Activated naive CD8-positive, alpha-beta T cell treated with anti-CD3 and anti-CD28 coated beads, Interleukin-2, amount 50 U/mL, for 24 hours (primary cell): ENCODE measurements at regions not wholly inside any gene's neighbourhood (a gene's known extent, or its start where the extent isn't known, plus 50 kb on each side); places are given as distances from the start of the nearest gene placed in this dataset.

Experiments used
- ATAC-seq: fragments of 150-1000 bp; cut with Tn5 transposase; one replicate; pipeline ENCODE4 v1.10.0; 2021
- DNase-seq: peaks from one replicate; pipeline ENCODE4 v3.0.0; 2021
- H3K27ac Mint-ChIP-seq: one replicate; pipeline ENCODE4 v1.8.0; 2021; ENCODE audit warnings: mild to moderate bottlenecking, mixed read lengths
- H3K27me3 Mint-ChIP-seq: one replicate; pipeline ENCODE4 v1.8.0; 2021; ENCODE audit warnings: mixed read lengths
- H3K36me3 Mint-ChIP-seq: one replicate; pipeline ENCODE4 v1.8.0; 2021; ENCODE audit warnings: low read depth, mixed read lengths
- H3K4me1 Mint-ChIP-seq: one replicate; pipeline ENCODE4 v1.8.0; 2021; ENCODE audit warnings: mixed read lengths
- H3K4me3 Mint-ChIP-seq: one replicate; pipeline ENCODE4 v1.8.0; 2021; ENCODE audit warnings: mild to moderate bottlenecking, moderate library complexity, mixed read lengths
- H3K9me3 Mint-ChIP-seq: one replicate; pipeline ENCODE4 v1.8.0; 2021; ENCODE audit warnings: mixed read lengths

- H3K4me3 Mint-ChIP-seq = no peak overlapping the region
- H3K9me3 Mint-ChIP-seq = no peaks in the 10 kb centered on the region
- peaks cover 3% of the 10 kb centered on the region for H3K4me1 Mint-ChIP-seq
- no peaks in the 10 kb centered on the region for H3K27me3 Mint-ChIP-seq
- DNase-seq = no peak
- no peak overlapping the region for H3K27ac Mint-ChIP-seq
- H3K36me3 Mint-ChIP-seq = no peaks in the 10 kb centered on the region
- no peak for ATAC-seq
These were observed 51.3 kb upstream of the EGFL6 start for GRCh38 chrX:13518126-13518525.

DNA sequence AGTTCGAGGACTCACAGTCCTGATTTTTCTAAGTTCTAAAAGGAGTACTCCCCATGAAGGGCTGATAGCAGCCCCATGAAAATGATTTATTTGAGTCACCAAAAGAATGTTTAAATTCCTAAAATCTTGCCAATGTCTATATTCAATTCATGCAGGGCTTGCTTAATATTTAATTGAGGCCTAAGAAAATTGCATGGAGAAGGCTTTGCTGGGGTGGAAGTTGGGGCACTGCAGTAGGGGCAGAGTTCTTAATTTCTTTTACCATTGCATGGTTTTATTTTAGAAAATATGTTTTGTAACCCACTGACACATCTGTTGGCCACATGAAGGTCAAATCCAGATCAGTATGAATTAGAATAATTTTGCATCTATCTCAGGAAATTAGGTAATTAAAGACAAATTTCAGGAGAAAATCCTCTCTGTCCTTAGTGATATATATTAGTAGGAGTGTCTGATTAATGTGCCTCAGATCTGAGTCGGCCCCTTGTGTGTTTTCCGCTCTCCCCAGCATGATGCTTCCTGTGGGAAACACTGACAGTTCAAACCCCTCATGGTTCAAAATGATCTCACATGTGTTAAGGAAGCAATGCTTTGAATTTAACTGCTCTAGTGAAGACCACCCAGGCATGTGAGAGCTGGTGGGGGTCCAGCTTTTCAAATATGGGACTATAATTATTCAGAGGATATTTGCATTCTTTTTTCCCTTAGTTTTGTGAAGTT, 54.0 kb upstream of the EGFL6 start:
- ATAC-seq (no peak), DNase-seq (no peak)
- Mint-ChIP-seq H3K36me3 (no peaks in the 10 kb centered on the region), H3K27ac (no peak overlapping the region), H3K4me3 (no peak overlapping the region), H3K4me1 (peaks cover 3% of the 10 kb centered on the region), H3K9me3 (no peaks in the 10 kb centered on the region), H3K27me3 (no peaks in the 10 kb centered on the region)

GRCh38 chrX:13511944-13512330, 57.5 kb upstream of the EGFL6 start:
- Mint-ChIP-seq H3K4me3 (no peak overlapping the region), H3K27me3 (no peaks in the 10 kb centered on the region), H3K36me3 (no peaks in the 10 kb centered on the region), H3K4me1 (no peaks in the 10 kb centered on the region), H3K27ac (no peak overlapping the region), H3K9me3 (no peaks in the 10 kb centered on the region)
- ATAC-seq (no peak), DNase-seq (no peak)

- ATAC-seq = no peak
- Mint-ChIP-seq H3K9me3 (no peaks in the 10 kb centered on the region), H3K27me3 (no peaks in the 10 kb centered on the region), H3K27ac (no peak overlapping the region), H3K36me3 (no peaks in the 10 kb centered on the region), H3K4me3 (no peak overlapping the region), H3K4me1 (no peaks in the 10 kb centered on the region)
- DNase-seq = no peak
These were observed 58.0 kb upstream of the EGFL6 start for GRCh38 chrX:13511241-13511943.

GRCh38 chrX:13507893-13508292, 61.5 kb upstream of the EGFL6 start:
- Mint-ChIP-seq H3K4me1 (no peaks in the 10 kb centered on the region), H3K27ac (no peak overlapping the region), H3K9me3 (no peaks in the 10 kb centered on the region), H3K4me3 (no peak overlapping the region), H3K27me3 (no peaks in the 10 kb centered on the region), H3K36me3 (no peaks in the 10 kb centered on the region)
- ATAC-seq (no peak), DNase-seq (no peak)

DNA sequence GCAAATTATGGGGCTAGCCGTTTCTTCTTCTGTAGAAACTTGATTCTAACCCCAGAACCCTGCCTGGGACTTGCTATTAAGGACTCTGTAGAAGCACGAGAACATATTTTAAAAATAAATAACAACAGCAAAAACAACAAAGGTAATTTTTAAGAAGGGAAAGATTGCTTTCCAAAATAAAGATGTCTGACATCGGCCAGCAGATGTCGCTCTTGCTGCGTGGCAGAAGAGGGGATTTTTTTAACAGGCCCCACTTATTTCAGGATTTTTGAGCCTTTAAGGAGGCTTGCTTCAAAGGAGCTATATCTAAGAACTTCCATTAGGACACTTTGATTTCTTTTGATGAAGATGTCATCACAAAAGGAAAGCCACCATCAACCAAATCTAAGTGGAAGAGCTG, 62.8 kb upstream of the EGFL6 start:
- DNase-seq (peak; percentile 41), ATAC-seq (no peak)
- H3K9me3 Mint-ChIP-seq = no peaks in the 10 kb centered on the region
- H3K27me3 Mint-ChIP-seq = no peaks in the 10 kb centered on the region
- no peak overlapping the region for H3K4me3 Mint-ChIP-seq
- no peak overlapping the region for H3K27ac Mint-ChIP-seq
- no peaks in the 10 kb centered on the region for H3K36me3 Mint-ChIP-seq
- peaks cover 3% of the 10 kb centered on the region for H3K4me1 Mint-ChIP-seq

- no peak for ATAC-seq
- no peak overlapping the region for H3K27ac Mint-ChIP-seq
These were observed 66.8 kb upstream of the EGFL6 start for GRCh38 chrX:13502590-13502989.

GRCh38 chrX:13499736-13500135, 69.7 kb upstream of the EGFL6 start:
- no peak for ATAC-seq
- no peak overlapping the region for H3K4me3 Mint-ChIP-seq
- DNase-seq = no peak
- H3K27ac Mint-ChIP-seq = no peak overlapping the region
- no peaks in the 10 kb centered on the region for H3K36me3 Mint-ChIP-seq
- H3K4me1 Mint-ChIP-seq = peaks cover 3% of the 10 kb centered on the region
- no peaks in the 10 kb centered on the region for H3K27me3 Mint-ChIP-seq
- no peaks in the 10 kb centered on the region for H3K9me3 Mint-ChIP-seq

More at GRCh38 chrX:13502590-13502989, 66.8 kb upstream of the EGFL6 start:
- Mint-ChIP-seq H3K9me3 (no peaks in the 10 kb centered on the region), H3K27me3 (no peaks in the 10 kb centered on the region), H3K4me1 (peaks cover 3% of the 10 kb centered on the region), H3K36me3 (no peaks in the 10 kb centered on the region), H3K4me3 (no peak overlapping the region)
- no peak for DNase-seq

- no peaks in the 10 kb centered on the region for H3K36me3 Mint-ChIP-seq
- no peak for DNase-seq
- no peak overlapping the region for H3K27ac Mint-ChIP-seq
- H3K4me1 Mint-ChIP-seq = peaks cover 6% of the 10 kb centered on the region
- H3K9me3 Mint-ChIP-seq = no peaks in the 10 kb centered on the region
- H3K27me3 Mint-ChIP-seq = no peaks in the 10 kb centered on the region
- no peak overlapping the region for H3K4me3 Mint-ChIP-seq
- ATAC-seq = no peak
These were observed 71.2 kb upstream of the EGFL6 start for GRCh38 chrX:13498238-13498637.

DNA sequence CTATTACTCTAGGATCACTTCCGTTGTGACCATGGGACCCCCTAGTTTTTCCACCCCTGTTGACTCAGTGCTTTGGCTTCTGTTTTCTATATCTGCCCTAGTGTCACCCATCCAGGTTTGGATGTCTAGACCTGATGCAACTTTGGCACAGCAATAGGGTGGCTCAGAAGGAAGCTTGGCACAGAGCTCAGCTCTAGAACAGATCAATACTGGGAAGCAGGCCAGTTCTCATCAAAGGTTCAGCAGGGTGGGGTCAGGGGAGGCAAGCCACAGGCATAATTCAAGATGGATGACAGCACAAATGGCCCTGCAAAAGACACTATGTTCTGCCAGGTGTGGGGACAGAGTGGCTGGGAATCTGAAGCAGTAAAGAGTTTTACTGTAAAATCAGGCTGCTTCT, 74.2 kb upstream of the EGFL6 start:
- H3K4me1 Mint-ChIP-seq = peaks cover 3% of the 10 kb centered on the region
- H3K36me3 Mint-ChIP-seq = no peaks in the 10 kb centered on the region
- DNase-seq (no peak), ATAC-seq (no peak)
- H3K27ac Mint-ChIP-seq = no peak overlapping the region
- H3K4me3 Mint-ChIP-seq = no peak overlapping the region
- no peaks in the 10 kb centered on the region for H3K27me3 Mint-ChIP-seq
- no peaks in the 10 kb centered on the region for H3K9me3 Mint-ChIP-seq

DNA sequence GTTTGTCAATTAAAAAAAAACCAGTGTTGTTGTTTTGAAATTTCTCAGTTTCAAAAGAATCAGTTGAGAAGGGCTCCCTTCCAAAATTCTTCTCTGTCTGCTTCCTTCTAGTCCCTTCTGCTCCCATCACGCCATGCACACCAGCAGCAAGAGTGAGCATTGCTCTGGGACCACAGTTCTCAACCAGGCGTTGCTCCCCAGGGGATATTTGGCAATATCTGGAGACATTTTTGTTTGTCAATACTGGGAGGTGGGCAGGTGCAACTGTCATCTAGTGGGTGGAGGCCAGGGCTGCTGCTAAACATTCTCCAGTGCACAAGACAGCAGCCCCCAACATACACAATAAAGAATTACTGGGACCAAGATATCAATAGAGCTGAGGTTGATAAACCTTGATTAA, 74.8 kb upstream of the EGFL6 start:
- DNase-seq = no peak
- no peak overlapping the region for H3K4me3 Mint-ChIP-seq
- no peaks in the 10 kb centered on the region for H3K9me3 Mint-ChIP-seq
- H3K27ac Mint-ChIP-seq = no peak overlapping the region
- no peaks in the 10 kb centered on the region for H3K36me3 Mint-ChIP-seq
- peaks cover 3% of the 10 kb centered on the region for H3K4me1 Mint-ChIP-seq
- ATAC-seq = no peak
- no peaks in the 10 kb centered on the region for H3K27me3 Mint-ChIP-seq

DNA sequence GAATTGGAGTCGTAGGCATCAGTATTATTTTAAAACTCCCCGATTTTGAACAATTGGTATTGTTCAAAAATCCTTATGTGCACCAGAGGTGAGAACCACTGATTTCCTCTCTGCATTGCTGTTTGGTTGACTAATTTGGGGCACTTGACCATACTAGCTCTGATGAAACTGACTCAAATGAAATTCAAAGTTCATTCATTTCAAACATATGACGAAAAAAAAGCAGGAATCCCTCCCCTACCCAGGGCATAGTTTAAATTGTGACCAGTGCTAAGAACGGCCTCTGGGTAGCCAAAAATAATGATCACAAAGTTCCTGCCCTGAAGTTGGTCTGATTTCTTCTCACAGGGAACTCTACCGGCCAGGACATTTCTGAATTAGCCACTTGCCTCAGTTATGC, 75.7 kb upstream of the EGFL6 start:
- Mint-ChIP-seq H3K4me1 (peaks cover 3% of the 10 kb centered on the region), H3K9me3 (no peaks in the 10 kb centered on the region), H3K27me3 (no peaks in the 10 kb centered on the region), H3K27ac (no peak overlapping the region), H3K4me3 (no peak overlapping the region), H3K36me3 (no peaks in the 10 kb centered on the region)
- ATAC-seq = no peak
- no peak for DNase-seq

DNA sequence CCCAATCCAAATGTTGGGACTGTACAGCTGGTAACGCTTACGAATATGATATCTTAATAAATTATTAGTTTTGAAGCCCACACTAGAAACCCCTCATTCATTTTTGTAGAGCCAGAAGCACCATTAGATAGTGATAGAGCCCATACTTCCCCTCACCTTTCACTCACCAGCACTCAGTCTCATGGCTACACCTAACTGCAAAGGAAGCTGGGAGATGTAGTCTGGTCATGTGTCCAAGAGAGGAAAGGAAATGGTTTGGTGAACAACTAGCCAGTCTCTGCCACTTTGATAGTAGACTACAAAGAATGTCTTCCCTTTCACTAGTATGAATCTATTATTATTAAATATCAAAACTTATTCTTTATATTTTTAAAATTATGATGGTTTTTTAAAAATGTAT, 77.1 kb upstream of the EGFL6 start:
- Mint-ChIP-seq H3K36me3 (no peaks in the 10 kb centered on the region), H3K4me3 (no peak overlapping the region)

GRCh38 chrX:13491061-13491460, 78.3 kb upstream of the EGFL6 start:
- H3K27me3 Mint-ChIP-seq = no peaks in the 10 kb centered on the region
- H3K36me3 Mint-ChIP-seq = no peaks in the 10 kb centered on the region
- H3K4me3 Mint-ChIP-seq = no peak overlapping the region
- DNase-seq (no peak), ATAC-seq (no peak)
- no peaks in the 10 kb centered on the region for H3K9me3 Mint-ChIP-seq
- peaks cover 27% of the 10 kb centered on the region for H3K4me1 Mint-ChIP-seq
- no peak overlapping the region for H3K27ac Mint-ChIP-seq

More for the DNA sequence above, 77.1 kb upstream of the EGFL6 start:
- H3K4me1 Mint-ChIP-seq = peaks cover 16% of the 10 kb centered on the region
- ATAC-seq = no peak
- H3K9me3 Mint-ChIP-seq = no peaks in the 10 kb centered on the region
- DNase-seq = no peak
- no peaks in the 10 kb centered on the region for H3K27me3 Mint-ChIP-seq
- H3K27ac Mint-ChIP-seq = no peak overlapping the region

DNA sequence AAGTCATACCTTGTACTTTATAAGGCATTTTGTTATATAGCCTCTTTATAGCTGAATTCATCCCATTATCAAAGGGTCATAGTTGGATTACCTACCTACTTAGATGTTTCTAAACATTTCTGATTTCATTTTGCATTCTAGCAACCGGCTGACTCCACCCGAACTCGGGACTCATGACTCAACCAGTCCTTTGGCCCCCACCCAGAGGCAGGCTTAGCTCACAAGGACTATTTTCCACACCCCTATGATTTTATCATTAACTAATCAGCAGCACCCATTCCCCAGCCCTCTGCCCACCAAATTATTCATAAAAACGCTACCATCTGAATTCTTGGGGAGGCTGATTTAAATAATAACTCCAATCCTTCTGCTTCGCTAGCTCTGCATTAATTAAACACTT, 79.9 kb upstream of the EGFL6 start:
- no peaks in the 10 kb centered on the region for H3K36me3 Mint-ChIP-seq
- ATAC-seq = no peak

More for the DNA sequence above, 79.9 kb upstream of the EGFL6 start:
- H3K4me3 Mint-ChIP-seq = no peak overlapping the region
- peaks cover 28% of the 10 kb centered on the region for H3K4me1 Mint-ChIP-seq
- no peaks in the 10 kb centered on the region for H3K27me3 Mint-ChIP-seq
- H3K27ac Mint-ChIP-seq = no peak overlapping the region
- no peaks in the 10 kb centered on the region for H3K9me3 Mint-ChIP-seq
- DNase-seq = no peak
